Germinal center (tissue), 1 donor: ENCODE measurements at regions not wholly inside any gene's neighbourhood (a gene's known extent, or its start where the extent isn't known, plus 50 kb on each side); places are given as distances from the start of the nearest gene placed in this dataset.

ENCODE experiments used
- DNase-seq: peaks from one replicate; pipeline ENCODE4 v3.0.0; 2012; ENCODE audit warnings: mixed read lengths, low spot score

DNA sequence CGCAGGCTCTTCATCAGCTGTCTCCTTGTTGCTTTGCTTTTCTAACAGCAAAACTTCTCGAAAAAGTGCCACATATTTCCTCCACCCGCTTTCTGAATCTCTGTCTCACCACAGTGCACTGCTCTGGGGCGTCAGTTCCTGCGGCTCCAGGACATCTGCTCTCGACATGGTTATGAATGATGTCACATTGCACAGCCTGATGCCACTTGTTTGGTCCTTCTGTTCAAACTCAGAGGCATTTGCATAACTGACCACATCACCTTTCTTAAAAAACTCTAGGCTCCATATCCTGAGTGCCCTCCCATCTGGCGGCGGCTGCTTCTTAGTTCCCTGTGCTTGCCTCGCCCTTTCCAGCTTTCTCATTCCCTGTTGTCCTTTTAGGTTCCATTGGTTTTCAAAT, 469.3 kb upstream of the COBL start:
- no peak for DNase-seq

DNA sequence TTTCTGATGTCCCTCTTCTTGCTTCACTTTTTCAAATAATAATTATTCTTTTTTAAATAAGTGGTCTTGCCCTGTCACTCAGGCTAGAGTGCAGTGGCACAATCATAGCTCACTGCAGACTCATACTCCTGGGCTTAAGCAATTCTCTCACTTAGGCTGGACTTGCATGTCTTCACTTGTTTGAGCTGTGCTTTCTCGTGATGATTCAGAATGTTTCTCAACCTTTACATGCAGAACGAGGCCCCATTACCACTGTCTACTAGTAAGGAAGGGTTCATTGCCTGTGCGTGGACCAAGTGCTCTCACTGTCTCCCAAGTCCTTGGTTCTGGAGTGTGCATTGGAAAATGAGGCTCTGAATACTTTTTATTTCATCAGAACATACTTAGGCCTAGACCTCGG, 468.6 kb upstream of the COBL start:
- no peak for DNase-seq

DNA sequence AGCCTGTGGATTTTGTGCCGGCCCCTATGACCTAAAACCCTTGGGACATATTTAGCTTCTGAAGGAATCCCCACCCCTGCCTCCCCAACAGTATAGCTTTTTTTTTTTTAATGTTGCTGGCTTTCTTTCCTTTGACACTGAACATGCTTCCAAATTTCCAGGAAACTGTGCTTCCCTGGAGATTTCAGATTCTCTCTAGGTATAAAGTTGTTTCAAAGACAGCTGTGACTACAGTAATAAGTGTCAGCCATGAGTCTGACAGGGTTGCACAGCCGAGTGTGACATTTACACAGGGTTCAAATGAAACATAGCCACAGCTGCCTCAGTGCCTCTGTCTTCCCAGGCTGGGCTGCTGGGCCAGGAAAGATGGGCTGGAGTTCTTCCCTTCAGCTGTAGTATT, 466.6 kb upstream of the COBL start:
- DNase-seq = no peak

DNA sequence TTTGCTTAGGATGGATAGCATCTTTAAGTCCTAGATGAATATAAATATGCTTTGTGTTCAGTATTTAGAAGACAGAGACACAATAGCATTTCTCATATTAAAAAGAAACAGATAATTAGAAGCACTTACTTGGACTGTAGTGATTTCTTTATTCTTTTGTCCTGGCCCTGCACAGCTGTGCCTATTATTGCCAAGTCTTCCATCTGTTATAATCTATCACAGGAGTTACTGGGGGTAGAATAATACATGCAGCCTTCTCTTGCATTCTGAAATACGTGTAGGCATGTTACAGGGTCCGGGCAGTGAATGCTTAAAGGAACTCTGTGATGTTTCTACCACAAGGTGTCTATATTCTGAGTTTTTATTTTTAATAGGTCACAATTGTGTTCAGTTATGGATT, 461.5 kb upstream of the COBL start:
- no peak for DNase-seq

DNA sequence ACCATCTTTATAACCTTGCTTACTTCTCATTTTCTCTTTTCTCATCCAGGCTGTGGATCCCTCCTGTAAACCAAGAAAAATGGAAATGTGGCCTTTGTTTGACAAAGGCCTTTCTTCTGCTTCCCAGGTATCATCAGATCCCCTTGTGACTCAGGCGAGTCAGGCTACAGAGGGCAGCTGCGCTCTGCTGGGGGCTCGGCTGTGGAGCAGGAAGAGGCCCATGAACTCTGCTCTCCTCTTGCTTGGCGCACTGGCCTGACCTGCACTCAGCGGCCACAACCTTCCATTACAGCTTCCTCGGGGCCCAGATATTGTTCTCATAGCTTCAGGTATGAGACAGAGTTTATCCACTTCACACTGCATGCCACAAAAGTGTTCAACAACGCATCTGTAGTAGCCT, 457.6 kb upstream of the COBL start:
- DNase-seq = no peak

DNA sequence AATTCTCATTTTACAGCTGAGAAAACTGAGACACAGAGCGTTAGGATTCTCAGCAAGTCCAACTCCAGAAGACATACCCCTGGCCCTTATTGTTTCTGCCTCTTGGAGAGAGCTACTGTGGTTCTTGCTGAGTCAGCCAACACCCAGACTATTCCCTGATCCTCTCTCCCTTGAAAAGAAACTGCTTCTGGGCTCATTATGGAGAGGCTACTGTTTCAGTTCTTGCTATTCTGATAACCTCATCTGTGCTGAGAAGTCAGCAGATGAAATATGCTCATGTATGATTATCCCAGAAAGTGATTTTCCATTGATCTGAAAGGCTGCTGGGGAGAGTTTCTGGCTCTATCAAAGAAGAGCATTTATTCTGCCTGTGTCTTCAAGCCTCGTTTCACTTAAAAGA, 455.6 kb upstream of the COBL start:
- DNase-seq = no peak

DNA sequence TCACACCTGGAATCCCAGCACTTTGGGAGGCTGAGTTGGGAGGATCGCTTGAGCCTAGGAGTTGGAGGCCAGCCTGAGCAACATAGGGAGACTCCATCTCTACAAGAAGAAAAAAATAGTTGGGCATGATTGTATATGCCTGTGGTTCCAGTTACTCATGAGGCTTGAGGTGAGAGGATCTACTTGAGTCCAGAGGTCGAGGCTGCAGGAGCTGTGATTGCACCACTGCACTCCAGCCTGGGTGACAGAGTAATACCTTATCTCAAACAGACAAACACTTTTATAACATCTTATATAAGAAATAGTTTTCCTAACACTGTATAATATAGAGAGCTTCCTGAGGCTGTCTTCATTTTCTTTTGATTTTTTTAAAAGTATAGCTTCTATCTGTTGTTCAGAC, 448.4 kb upstream of the COBL start:
- DNase-seq = no peak

DNA sequence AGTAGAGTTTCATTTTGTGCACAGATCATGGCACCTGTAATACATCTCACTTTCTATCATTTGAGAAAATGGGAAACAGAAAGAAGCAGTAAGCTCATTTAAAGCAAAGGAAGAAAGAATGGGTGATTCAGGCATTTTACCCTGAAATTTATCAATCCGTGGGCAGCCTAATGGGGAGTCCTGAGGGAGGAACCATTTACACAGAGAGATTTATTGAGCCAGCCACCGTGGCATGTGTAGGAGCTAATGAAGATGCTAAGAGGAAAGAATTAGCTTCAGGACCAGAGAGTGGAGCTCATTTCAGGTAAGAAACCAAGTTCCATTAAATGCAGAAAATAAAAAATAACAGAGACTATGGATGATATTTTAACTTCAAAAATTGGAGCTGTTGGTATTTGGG, 443.4 kb upstream of the COBL start:
- DNase-seq = no peak

DNA sequence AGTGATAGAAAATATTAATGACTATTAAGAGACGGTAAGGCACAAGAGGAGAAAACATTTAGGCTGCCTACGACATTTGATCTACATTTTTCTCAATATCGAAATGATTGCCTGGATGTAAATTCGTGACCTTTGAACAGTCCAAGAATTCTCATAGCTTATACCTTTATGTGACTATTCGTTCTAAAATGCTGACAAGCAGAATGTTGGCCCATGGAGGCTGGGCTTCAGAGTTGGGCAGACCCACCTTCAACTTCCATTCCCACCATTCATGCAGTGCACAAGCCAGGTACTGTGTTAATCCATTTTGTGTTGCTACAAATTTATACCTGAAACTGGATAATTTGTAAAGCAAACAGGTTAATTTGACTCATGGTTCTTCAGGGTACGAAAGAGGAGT, 441.4 kb upstream of the COBL start:
- DNase-seq = no peak

DNA sequence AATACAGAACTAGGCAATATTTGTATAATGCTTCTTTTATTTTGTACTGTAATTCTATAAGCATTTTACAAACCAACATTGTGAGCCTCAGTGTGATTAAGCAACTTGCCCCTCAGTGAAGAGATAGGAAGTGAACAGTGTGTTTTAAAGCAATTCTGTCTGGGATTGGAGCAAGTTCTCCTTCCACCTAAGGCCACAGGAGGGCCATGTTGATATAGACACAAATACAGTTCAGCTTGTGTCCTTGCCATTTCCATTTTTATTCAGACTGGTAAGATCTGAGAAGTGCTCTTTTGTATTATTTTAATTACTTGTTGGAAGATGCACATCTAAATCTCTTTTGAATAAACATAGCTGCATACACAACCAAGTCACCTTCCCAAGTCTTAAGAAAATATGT, 416.3 kb upstream of the COBL start:
- DNase-seq = no peak

DNA sequence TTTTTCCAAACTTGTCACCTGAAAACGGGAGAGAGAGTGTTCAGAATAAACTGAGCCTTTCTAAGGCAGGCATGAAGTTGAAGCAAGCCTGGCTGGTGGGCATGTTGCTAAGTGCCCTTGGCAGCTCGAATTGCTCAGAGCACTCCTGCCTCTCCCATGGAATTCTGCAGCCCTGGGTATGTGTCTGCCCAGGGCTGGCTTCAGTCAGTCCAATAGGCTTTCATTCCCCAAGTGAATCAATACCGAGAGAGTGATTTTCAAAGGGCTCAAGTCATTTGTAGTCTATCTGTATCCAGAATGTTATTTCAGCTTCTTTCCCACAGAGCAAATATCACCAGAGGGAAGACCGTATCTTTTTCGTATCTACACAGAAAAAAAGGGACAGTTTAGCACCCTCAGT, 415.5 kb upstream of the COBL start:
- DNase-seq = no peak

DNA sequence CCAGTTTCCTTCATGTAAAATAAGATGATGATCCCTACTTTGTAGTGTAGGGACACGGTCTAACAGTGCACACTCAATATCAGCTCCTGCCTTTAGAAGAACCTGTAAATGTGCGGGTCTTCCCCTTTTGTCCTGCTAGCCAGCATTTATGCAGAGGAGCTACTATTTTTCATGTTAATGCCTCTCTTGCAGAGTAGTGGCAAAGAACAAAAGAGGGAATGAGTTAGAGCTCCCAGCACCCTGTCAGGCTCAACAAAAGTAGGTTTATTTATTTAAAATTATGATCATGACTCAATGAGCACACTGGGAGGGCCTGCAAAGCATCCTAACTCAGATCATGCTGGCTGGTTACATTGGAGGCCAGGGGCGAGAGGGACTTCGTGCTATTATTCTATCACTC, 414.5 kb upstream of the COBL start:
- no peak for DNase-seq

DNA sequence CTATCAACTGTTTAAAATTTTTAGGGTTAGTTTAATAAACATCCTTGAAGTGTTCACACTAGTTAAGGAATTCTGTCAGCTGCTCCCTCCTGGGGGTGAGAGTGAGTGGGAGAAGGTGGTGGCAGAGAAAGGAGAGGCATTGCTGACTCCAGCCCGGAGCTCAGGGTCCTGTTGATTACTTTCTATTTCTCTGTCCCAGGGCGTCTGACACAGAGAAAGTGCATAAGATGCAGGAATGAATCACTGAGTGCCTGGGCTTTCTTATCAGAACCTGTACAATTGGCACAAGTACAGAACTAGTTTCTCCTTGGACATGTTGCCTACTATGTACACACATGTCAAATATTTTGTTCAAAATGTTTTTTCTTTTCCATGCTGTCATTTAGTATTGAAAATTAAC, 410.8 kb upstream of the COBL start:
- DNase-seq = no peak

DNA sequence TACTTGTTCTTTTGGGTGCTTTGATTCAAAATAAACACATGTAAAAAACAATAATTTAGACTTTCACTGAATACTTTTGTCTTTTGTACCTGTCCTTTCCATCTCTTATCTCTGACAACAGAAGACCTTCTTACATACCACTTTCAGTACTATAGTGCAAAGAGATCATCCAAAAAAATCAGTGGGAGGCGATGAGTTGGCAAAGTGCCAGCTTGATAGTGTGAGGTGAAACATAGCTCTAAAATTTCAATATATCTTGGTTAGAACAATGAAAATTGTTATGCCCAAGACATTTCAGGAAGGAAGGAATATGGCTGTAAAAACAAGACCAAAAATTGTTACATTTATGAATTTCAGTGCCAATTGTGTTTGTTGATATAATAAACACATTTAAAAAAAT, 390.2 kb upstream of the COBL start:
- no peak for DNase-seq

DNA sequence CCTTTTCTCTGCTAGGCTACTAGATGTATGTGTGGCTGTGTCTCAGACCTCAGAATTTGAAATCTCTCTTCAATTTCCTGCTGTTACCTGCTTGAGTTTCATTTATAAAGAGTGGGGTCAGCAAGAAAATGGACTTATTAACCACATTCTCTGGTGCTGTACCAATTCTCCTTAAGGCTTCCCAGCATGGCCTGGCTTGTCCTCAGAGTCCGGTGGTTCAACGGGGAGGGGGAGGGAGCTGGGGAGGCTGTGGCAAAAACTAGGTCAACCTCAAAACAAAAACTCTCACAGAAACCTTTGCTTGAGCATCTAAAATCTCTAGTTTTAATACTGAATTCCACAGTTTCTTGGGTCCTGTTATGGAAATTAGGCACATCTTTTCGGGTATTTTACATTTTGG, 389.1 kb upstream of the COBL start:
- DNase-seq = no peak

DNA sequence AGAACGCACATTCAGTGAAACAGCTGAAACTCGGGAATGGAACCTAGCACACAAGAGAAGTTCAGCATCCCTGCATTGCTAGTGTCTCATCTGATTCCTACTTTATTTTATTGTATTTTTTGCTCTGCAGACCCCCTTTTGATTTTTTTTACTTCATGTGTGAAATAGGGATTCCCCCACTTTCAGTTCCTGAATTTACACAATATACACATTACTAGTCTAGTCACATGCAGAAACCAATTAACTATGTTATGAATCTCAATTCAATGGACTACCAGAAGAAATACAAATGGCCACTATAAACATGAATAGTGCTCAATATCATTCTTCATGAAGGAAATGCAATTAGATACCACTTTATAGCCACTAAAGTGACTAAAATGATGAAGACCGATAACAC, 386.1 kb upstream of the COBL start:
- no peak for DNase-seq

DNA sequence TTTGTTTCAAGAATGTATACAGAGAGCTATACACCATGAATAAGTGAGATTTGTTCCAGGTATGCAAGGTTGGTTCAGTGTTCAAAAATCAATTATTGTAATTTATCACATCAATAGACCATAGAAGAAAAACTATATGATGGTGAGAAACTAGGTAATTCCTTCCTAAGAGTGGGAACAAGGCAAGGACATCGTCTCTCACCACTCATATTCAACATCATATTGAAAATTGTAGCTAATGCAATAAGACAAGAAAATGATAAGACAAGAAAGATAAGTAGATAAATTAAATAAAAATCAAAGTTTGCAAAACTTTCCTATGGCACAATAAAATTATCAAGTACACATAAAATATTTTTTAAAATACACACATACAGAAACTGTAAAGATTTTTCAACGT, 385.3 kb upstream of the COBL start:
- DNase-seq = no peak

DNA sequence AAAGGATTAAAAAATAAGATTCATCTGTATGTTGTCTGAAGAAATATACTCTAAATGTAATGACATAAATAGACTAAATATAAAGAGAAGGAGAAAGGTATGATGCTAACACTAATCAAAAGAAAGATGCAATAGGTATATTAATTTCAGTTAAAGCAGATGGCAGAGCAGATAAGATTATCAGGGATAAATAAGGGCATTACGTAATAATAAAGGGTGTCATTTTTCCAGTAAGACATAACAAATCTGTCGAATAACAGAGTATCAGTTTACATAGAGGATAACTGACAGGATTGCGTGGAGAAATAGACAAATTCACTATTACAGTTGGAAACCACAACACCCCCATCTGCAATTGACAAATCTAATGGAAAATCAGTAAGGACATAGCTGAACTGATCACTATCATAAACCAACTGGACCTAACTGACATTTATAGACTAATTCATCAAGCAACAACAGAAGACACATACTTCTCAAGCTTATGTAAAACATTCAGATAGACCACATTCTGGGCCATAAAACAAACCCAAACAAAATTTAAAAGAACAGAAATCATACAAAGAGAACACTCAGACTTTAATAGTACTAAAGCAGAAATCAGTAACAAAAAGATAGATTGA, 384.1 kb upstream of the COBL start:
- no peak for DNase-seq

DNA sequence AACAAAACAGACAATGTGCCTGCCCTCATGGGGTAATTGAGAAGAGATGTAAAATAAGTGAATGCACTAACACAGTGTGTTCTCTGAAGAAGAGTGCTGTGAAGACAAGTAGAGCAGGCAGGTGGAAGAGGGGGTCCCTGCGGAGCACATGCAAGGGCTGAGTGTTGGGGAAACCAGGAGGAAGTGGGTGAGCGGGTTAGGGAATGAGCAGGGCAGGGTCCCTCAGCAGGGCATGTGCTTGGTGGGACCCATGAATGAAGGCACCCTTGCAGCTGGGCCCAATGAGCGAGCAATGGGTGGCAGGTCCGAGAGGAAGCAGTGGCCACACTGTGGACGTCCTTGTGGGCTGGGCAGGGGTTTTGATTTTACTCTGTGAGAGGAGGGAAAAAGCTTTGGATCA, 376.6 kb upstream of the COBL start:
- no peak for DNase-seq

DNA sequence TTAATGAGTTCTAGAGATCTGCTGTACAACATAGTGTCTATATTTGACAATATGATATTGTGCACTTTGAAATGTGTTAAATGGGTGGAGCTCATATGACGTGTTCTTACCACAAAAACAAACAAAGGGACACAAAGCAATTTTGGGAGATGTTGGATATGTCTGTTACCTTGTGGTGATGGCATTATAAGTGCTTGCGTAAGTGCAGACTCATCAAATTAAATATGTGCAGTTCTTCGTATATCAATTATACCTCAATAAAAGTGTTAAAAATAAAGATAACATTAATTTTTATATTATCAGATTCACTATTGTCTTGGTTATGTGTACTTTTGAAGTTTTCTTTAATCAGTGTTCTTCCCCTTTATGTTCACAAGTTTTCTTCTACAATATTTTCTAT, 372.9 kb upstream of the COBL start:
- no peak for DNase-seq

DNA sequence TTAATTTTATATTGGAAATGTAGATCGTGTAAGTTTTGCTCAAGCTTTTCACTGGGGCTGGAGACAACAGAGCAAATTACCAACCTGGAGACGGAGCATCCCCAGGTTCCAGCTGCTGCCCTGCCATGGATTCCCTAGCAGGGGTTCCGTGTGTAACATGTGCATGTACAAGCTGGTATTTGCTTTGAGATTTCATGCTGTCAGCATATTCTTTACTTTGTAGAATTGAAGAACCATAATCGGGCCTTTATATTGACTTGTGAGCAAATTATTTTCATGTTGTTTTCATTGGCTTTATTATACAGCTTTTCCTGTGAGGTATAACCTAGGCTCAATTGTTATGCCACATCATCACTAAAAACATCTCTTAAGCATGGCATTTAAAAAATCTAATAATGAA, 369.2 kb upstream of the COBL start:
- DNase-seq = no peak

DNA sequence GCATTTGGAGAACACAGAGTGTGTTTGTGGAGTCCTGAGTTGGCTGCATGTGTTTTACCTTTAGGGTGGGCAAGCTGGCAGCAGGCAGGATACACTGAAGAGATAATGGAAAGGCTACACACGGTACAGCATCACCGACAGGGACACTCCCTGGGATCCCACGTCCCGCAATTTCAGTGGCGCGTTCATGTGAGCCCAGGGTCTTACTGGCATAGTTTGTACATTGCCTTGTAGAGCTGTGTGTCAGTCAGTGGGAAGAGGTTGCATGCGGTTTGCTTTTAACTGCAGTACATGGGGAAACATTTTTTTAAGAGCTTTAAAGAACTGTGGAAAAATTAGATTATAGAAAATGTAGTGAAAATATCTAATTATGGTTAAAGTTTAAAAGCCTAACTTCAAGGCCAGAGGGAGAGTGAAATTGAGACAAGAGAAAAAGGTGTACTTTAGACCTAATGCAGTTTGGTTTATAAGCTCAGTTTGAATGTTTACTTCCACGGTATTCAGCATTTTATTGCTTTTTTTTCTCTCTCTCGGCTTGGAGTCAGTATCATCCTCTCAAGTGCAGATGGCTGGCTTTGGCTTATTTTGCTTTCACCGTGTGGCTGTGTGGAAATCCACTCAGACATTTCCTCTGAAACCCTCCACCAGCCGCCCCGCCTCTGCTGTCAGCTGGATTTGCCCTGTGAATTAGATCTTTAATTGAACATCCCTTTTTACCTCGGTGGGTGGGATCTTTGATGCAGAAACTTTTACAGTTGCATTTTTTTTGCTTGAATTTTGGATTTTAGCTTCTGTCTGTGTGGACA, 364.2 kb upstream of the COBL start:
- no peak for DNase-seq

DNA sequence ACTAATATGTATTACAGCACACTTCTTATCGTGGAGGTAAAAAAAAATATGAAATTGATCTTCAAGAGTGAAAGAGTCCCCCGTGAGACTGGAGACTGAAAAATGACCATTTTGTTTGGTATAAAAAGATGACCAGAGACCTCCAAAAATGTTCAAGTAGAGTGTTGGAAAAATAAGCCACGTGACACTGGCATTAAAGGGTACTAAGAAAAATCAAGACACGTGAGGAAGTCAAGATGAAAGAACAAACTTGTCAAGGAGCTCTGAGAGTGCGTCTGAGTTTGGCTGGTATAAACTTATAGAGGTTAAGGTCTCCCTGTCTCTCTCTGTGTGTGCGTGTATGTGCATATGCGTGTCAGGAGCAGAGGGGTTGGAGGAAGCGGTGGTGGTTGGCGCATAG, 362.7 kb upstream of the COBL start:
- DNase-seq = no peak

DNA sequence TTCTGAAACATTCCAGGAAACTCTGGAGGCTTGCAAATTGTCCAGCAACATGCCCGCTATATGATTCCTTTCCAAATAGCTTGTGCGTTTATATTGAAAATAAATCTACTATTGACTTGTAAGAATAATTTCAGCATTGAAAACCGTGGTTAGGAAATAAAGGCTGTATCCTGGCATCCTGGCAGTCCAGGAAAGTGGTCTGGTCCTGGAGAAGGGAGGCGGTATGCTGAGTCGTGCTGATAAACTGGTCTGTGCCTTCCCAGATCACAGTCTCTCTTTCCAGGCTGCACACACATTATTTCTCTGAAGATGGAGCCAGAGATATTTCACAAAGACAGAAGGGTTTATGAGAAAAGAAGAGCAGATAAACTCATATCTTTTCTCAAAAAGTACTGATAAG, 350.1 kb upstream of the COBL start:
- DNase-seq = no peak
